SK-N-SH (cell line): ENCODE measurements at regions not wholly inside any gene's neighbourhood (a gene's known extent, or its start where the extent isn't known, plus 50 kb on each side); places are given as distances from the start of the nearest gene placed in this dataset.

Experiments
- EZH2phosphoT487 ChIP-seq: fragments of 200-600 bp; sonication (generic); IDR thresholded peaks from 2 replicates; pipeline ENCODE4 v1.6.1; 2017; ENCODE audit warnings: low read depth, mixed run types, mild to moderate bottlenecking, antibody characterized with exemption, moderate library complexity, borderline replicate concordance
- FOSL2 ChIP-seq: IDR thresholded peaks from 2 replicates; pipeline ENCODE4 v1.4.0; 2012; ENCODE audit warnings: low read depth, mild to moderate bottlenecking, moderate library complexity, borderline replicate concordance
- POLR2AphosphoS5 ChIP-seq: IDR thresholded peaks from 2 replicates; pipeline ENCODE4 v1.6.1; 2012; ENCODE audit warnings: low read depth, low read length
- RAD21 ChIP-seq: IDR thresholded peaks from 2 replicates; pipeline ENCODE4 v1.6.1; 2012; ENCODE audit warnings: mild to moderate bottlenecking, low read length
- RFX5 ChIP-seq: IDR thresholded peaks from 2 replicates; pipeline ENCODE4 v1.6.1; 2012; ENCODE audit warnings: mild to moderate bottlenecking, improper control_type of control experiment, low read length
- SIN3A ChIP-seq: IDR thresholded peaks from 2 replicates; pipeline ENCODE4 v1.6.1; 2012; ENCODE audit warnings: low read depth, mild to moderate bottlenecking, low read length, moderate library complexity, borderline replicate concordance
- SMC3 ChIP-seq: IDR thresholded peaks from 2 replicates; pipeline ENCODE4 v1.6.1; 2012; ENCODE audit warnings: low read depth, low read length, improper control_type of control experiment
- TAF1 ChIP-seq: IDR thresholded peaks from 2 replicates; pipeline ENCODE4 v1.6.1; 2012; ENCODE audit warnings: low read depth, mild to moderate bottlenecking, low read length, moderate library complexity, borderline replicate concordance
- YY1 ChIP-seq: IDR thresholded peaks from 2 replicates; pipeline ENCODE4 v1.4.0; 2012; ENCODE audit warnings: low read depth, mild to moderate bottlenecking
- TF ChIP-seq, protein P1 (sequence below): IDR thresholded peaks from 2 replicates; pipeline ENCODE4 v1.6.1; 2012; ENCODE audit warnings: mild to moderate bottlenecking, low read depth, low read length, moderate library complexity
- TF ChIP-seq, protein P2 (sequence below): fragments of 200-600 bp; sonication (generic); IDR thresholded peaks from 2 replicates; pipeline ENCODE4 v1.6.1; 2017; ENCODE audit warnings: antibody characterized with exemption, mild to moderate bottlenecking, moderate library complexity
- TF ChIP-seq, protein P3 (sequence below): IDR thresholded peaks from 2 replicates; pipeline ENCODE4 v1.4.0; 2012; ENCODE audit warnings: low read depth, borderline replicate concordance

DNA sequence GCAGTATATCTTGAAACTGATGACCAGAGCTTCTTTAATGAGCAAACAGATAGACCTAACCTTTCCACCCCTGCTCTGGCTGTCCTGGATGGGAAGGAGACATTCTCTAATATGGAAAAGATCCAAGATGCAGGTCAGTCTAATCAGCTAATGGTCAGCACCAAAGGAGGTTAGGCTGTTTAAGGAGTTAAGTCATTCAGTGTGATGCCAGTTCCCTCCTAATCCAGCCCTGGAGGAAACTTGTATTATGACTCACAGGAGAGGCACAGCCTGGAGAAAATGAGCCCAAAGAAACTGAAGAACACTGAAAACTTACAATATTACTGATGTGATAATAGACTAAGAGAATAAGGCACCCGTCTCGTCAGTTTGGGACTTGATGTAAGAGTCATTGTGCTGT is 323.0 kb downstream of the HNRNPD start:
- TF ChIP-seq, protein P1, sequence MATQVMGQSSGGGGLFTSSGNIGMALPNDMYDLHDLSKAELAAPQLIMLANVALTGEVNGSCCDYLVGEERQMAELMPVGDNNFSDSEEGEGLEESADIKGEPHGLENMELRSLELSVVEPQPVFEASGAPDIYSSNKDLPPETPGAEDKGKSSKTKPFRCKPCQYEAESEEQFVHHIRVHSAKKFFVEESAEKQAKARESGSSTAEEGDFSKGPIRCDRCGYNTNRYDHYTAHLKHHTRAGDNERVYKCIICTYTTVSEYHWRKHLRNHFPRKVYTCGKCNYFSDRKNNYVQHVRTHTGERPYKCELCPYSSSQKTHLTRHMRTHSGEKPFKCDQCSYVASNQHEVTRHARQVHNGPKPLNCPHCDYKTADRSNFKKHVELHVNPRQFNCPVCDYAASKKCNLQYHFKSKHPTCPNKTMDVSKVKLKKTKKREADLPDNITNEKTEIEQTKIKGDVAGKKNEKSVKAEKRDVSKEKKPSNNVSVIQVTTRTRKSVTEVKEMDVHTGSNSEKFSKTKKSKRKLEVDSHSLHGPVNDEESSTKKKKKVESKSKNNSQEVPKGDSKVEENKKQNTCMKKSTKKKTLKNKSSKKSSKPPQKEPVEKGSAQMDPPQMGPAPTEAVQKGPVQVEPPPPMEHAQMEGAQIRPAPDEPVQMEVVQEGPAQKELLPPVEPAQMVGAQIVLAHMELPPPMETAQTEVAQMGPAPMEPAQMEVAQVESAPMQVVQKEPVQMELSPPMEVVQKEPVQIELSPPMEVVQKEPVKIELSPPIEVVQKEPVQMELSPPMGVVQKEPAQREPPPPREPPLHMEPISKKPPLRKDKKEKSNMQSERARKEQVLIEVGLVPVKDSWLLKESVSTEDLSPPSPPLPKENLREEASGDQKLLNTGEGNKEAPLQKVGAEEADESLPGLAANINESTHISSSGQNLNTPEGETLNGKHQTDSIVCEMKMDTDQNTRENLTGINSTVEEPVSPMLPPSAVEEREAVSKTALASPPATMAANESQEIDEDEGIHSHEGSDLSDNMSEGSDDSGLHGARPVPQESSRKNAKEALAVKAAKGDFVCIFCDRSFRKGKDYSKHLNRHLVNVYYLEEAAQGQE, result no peak
- no peak for TF ChIP-seq TAF1
- no peak for TF ChIP-seq EZH2phosphoT487
- TF ChIP-seq, protein P2, sequence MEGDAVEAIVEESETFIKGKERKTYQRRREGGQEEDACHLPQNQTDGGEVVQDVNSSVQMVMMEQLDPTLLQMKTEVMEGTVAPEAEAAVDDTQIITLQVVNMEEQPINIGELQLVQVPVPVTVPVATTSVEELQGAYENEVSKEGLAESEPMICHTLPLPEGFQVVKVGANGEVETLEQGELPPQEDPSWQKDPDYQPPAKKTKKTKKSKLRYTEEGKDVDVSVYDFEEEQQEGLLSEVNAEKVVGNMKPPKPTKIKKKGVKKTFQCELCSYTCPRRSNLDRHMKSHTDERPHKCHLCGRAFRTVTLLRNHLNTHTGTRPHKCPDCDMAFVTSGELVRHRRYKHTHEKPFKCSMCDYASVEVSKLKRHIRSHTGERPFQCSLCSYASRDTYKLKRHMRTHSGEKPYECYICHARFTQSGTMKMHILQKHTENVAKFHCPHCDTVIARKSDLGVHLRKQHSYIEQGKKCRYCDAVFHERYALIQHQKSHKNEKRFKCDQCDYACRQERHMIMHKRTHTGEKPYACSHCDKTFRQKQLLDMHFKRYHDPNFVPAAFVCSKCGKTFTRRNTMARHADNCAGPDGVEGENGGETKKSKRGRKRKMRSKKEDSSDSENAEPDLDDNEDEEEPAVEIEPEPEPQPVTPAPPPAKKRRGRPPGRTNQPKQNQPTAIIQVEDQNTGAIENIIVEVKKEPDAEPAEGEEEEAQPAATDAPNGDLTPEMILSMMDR, result no peak
- no peak for TF ChIP-seq RFX5
- no peak for TF ChIP-seq YY1
- no peak for TF ChIP-seq RAD21
- TF ChIP-seq, protein P3, sequence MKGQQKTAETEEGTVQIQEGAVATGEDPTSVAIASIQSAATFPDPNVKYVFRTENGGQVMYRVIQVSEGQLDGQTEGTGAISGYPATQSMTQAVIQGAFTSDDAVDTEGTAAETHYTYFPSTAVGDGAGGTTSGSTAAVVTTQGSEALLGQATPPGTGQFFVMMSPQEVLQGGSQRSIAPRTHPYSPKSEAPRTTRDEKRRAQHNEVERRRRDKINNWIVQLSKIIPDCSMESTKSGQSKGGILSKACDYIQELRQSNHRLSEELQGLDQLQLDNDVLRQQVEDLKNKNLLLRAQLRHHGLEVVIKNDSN, result no peak
- TF ChIP-seq SMC3, result no peak
- no peak for TF ChIP-seq POLR2AphosphoS5
- no peak for TF ChIP-seq FOSL2
- TF ChIP-seq SIN3A, result no peak
